Osteocyte (in vitro differentiated cells): ENCODE measurements at regions not wholly inside any gene's neighbourhood (a gene's known extent, or its start where the extent isn't known, plus 50 kb on each side); places are given as distances from the start of the nearest gene placed in this dataset.

ENCODE experiments used
- DNase-seq: peaks from one replicate; pipeline ENCODE4 v3.0.0; 2021; ENCODE audit warnings: mixed read lengths; ENCODE audit not compliant: unreplicated experiment; ENCODE audit errors: extremely low spot score
- H3K27ac Mint-ChIP-seq: one replicate; pipeline ENCODE4 v1.8.0; 2021; ENCODE audit warnings: mild to moderate bottlenecking, mixed read lengths; ENCODE audit not compliant: unreplicated experiment
- H3K27me3 Mint-ChIP-seq: one replicate; pipeline ENCODE4 v1.8.0; 2021; ENCODE audit warnings: mixed read lengths; ENCODE audit not compliant: unreplicated experiment
- H3K36me3 Mint-ChIP-seq: one replicate; pipeline ENCODE4 v1.8.0; 2021; ENCODE audit warnings: mixed read lengths; ENCODE audit not compliant: unreplicated experiment
- H3K4me1 Mint-ChIP-seq: one replicate; pipeline ENCODE4 v1.8.0; 2021; ENCODE audit warnings: mixed read lengths; ENCODE audit not compliant: unreplicated experiment
- H3K4me3 Mint-ChIP-seq: one replicate; pipeline ENCODE4 v1.8.0; 2021; ENCODE audit warnings: mild to moderate bottlenecking, moderate library complexity, mixed read lengths; ENCODE audit not compliant: unreplicated experiment
- H3K9me3 Mint-ChIP-seq: one replicate; pipeline ENCODE4 v1.8.0; 2021; ENCODE audit warnings: mixed read lengths; ENCODE audit not compliant: unreplicated experiment
- CTCF ChIP-seq: fragments of 200-600 bp; sonication (generic); IDR thresholded peaks from 2 replicates; pipeline ENCODE4 v1.5.0; 2021; ENCODE audit warnings: antibody characterized with exemption, mild to moderate bottlenecking, moderate library complexity

- Mint-ChIP-seq H3K4me1 (peaks cover 30% of the 10 kb centered on the region), H3K27me3 (no peaks in the 10 kb centered on the region), H3K4me3 (no peak overlapping the region), H3K9me3 (peaks cover 6% of the 10 kb centered on the region), H3K36me3 (no peaks in the 10 kb centered on the region), H3K27ac (no peak overlapping the region)
- DNase-seq, result no peak
- no peak for TF ChIP-seq CTCF
These were observed 238.7 kb upstream of the SNX7 start for GRCh38 chr1:98422816-98423215.

- Mint-ChIP-seq H3K4me1 (peaks cover 30% of the 10 kb centered on the region), H3K27me3 (no peaks in the 10 kb centered on the region), H3K36me3 (no peaks in the 10 kb centered on the region), H3K9me3 (peaks cover 11% of the 10 kb centered on the region), H3K4me3 (no peak overlapping the region), H3K27ac (no peak overlapping the region)
- DNase-seq, result no peak
- no peak for TF ChIP-seq CTCF
These were observed 240.5 kb upstream of the SNX7 start for GRCh38 chr1:98421085-98421435.

GRCh38 chr1:98420376-98421084 is 241.0 kb upstream of the SNX7 start:
- H3K4me1 Mint-ChIP-seq, result peaks cover 30% of the 10 kb centered on the region
- no peaks in the 10 kb centered on the region for H3K27me3 Mint-ChIP-seq
- no peaks in the 10 kb centered on the region for H3K36me3 Mint-ChIP-seq
- peak overlapping the region; percentile 55 for H3K27ac Mint-ChIP-seq
- no peak for TF ChIP-seq CTCF
- DNase-seq, result no peak
- H3K4me3 Mint-ChIP-seq, result no peak overlapping the region
- H3K9me3 Mint-ChIP-seq, result peaks cover 11% of the 10 kb centered on the region

GRCh38 chr1:98417820-98418219 is 243.7 kb upstream of the SNX7 start:
- H3K4me3 Mint-ChIP-seq, result no peak overlapping the region
- H3K4me1 Mint-ChIP-seq, result peaks cover 26% of the 10 kb centered on the region
- no peak for DNase-seq
- H3K27me3 Mint-ChIP-seq, result no peaks in the 10 kb centered on the region
- H3K27ac Mint-ChIP-seq, result no peak overlapping the region
- TF ChIP-seq CTCF, result no peak
- peaks cover 4% of the 10 kb centered on the region for H3K36me3 Mint-ChIP-seq
- H3K9me3 Mint-ChIP-seq, result peaks cover 17% of the 10 kb centered on the region

GRCh38 chr1:98410082-98410481 is 251.4 kb upstream of the SNX7 start:
- Mint-ChIP-seq H3K27me3 (no peaks in the 10 kb centered on the region), H3K27ac (no peak overlapping the region), H3K4me3 (no peak overlapping the region), H3K36me3 (peaks cover 4% of the 10 kb centered on the region), H3K9me3 (peaks cover 22% of the 10 kb centered on the region), H3K4me1 (peaks cover 16% of the 10 kb centered on the region)
- TF ChIP-seq CTCF, result no peak
- no peak for DNase-seq
